ENCODE measurements at regions not wholly inside any gene's neighbourhood (a gene's known extent, or its start where the extent isn't known, plus 50 kb on each side); places are given as distances from the start of the nearest gene placed in this dataset.

- no peak for TF ChIP-seq ARNTL (CRISPR knock-in tag; IDR thresholded peaks at IDR 0.05; ENCODE audit: borderline replicate concordance, low read depth)
- no peak for TF ChIP-seq TOX (CRISPR knock-in tag; IDR thresholded peaks at IDR 0.05; ENCODE audit: borderline replicate concordance)
- TF ChIP-seq ISL1 (CRISPR knock-in tag; IDR thresholded peaks at IDR 0.05) = no peak
- TF ChIP-seq OSR1 (CRISPR knock-in tag; IDR thresholded peaks at IDR 0.05) = no peak
- TF ChIP-seq ZFP3 (CRISPR knock-in tag; IDR thresholded peaks at IDR 0.05) = no peak
- no peak for TF ChIP-seq TSHZ2 (CRISPR knock-in tag; IDR thresholded peaks at IDR 0.05)
- TF ChIP-seq ZFP30 (CRISPR knock-in tag; IDR thresholded peaks at IDR 0.05) = no peak
Observed at GRCh38 chr6:134634466-134634865, 315.4 kb downstream of the ALDH8A1 start.

Measured in SK-N-SH treated with all-trans-retinoic acid at 6 μM for 48 hours (cell line).